Ovary (tissue), 7 donors: ENCODE measurements at regions not wholly inside any gene's neighbourhood (a gene's known extent, or its start where the extent isn't known, plus 50 kb on each side); places are given as distances from the start of the nearest gene placed in this dataset.

ENCODE experiments used
- DNase-seq, 5 donors: peaks; one replicate each; pipeline ENCODE4 v3.0.0-alpha.2; 2019 to 2020
- H3K27ac ChIP-seq, 2 donors: fragments of 200-600 bp; one replicate each; pipeline versions ENCODE4 v1.5.1 to v1.8.0; 2019 to 2022
- H3K27me3 ChIP-seq: fragments of 200-600 bp; one replicate; pipeline ENCODE4 v1.8.0; 2022
- H3K36me3 ChIP-seq: fragments of 200-600 bp; sonication (generic); one replicate; pipeline ENCODE4 v1.5.1; 2019
- H3K4me1 ChIP-seq: one replicate; pipeline ENCODE4 v1.8.1; 2013; ENCODE audit warnings: mild to moderate bottlenecking, moderate library complexity; ENCODE audit not compliant: insufficient read depth
- H3K4me3 ChIP-seq: fragments of 200-600 bp; sonication (generic); one replicate; pipeline ENCODE4 v1.5.1; 2017
- H3K9me3 ChIP-seq, 2 donors: fragments of 200-600 bp in 1 of 2; sonication (generic) in 1 of 2; one replicate each; pipeline versions ENCODE4 v1.5.1 to v1.8.1; 2013 to 2019; ENCODE audit warnings: mild to moderate bottlenecking in 1 of 2, moderate library complexity in 1 of 2
- CTCF ChIP-seq, 3 donors: fragments of 450-650 bp in 2 of 3; fragments of 200-600 bp in 1 of 3; IDR thresholded peaks; one replicate each; pipeline versions ENCODE4 v1.5.1 to v1.8.0; 2016 to 2022; ENCODE audit warnings: antibody characterized with exemption in 3 of 3, mild to moderate bottlenecking in 1 of 3
- EP300 ChIP-seq: sonication (generic); formaldehyde crosslinking; IDR thresholded peaks from one replicate; pipeline ENCODE4 v1.6.1; 2017; ENCODE audit warnings: antibody characterized with exemption
- POLR2A ChIP-seq: fragments of 450-650 bp; IDR thresholded peaks from one replicate; pipeline ENCODE4 v1.6.1; 2017; ENCODE audit warnings: antibody characterized with exemption, mild to moderate bottlenecking, moderate library complexity
- WGBS, 3 donors: extraction: QIAGEN DNeasy Blood & Tissue Kit in 1 of 3; methylation state at CpG; one replicate each; pipeline versions ENCODE4 v1.1.5 to v1.1.7; 2013 to 2017; 5-methylcytosine and 5-hydroxymethylcytosine counted together
- intact Hi-C, 4 donors: fragments of 100-400 bp; cut with DNase I; formaldehyde crosslinking; loops; one replicate each; pipeline versions ENCODE4 v1.11.0 to v1.15.1; 2022 to 2023
- donor health status: DM: no; HTN: no; CAD: no; lungs with moderate emphysema.
- donor health status: DM: no; HTN: no; CAD: no.
- donor health status: Bipolar disorder and iron deficiency.
- donor health status: DM: no; HTN: no; CAD: no.
- donor health status: DM: yes; HTN: yes; CAD: no.

DNA sequence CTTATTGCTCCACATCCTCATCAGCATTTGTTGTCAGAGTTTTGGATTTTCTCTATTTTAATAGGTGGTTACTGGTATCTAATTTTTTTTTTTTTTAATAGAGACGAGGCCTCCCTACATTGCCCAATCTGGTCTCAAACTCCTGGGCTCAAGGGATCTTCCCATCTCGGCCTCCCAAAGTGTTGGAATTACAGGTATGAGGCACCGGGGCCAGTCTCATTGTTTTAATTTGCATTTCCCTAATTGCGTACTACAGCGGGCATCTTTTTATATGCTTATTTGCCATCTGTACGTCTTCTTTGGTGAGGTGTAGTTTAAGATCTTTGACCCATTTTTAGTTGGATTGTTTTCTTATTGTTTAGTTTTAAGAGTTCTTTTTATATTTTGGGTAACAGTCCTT is 210.4 kb upstream of the SULF2 start:
- Histone ChIP-seq H3K36me3 (no peaks in the 10 kb centered on the region), H3K9me3 (no peaks in the 10 kb centered on the region), H3K27ac (no peak overlapping the region), H3K4me3 (no peak overlapping the region), H3K27me3 (no peaks in the 10 kb centered on the region), H3K4me1 (no peaks in the 10 kb centered on the region)
- intact Hi-C loops: no loop called here
- no peak for TF ChIP-seq EP300
- no peak for TF ChIP-seq CTCF (IDR thresholded peaks at IDR 0.05)
- TF ChIP-seq POLR2A: no peak
- no peak for DNase-seq
- WGBS, 3 donors: 79 to 86% (median 80%) methylated on average over 6 of the region's 6 CpGs

- no peaks in the 10 kb centered on the region for H3K27me3 ChIP-seq
- no peaks in the 10 kb centered on the region for H3K4me1 ChIP-seq
- H3K27ac ChIP-seq: no peak overlapping the region
- H3K36me3 ChIP-seq: no peaks in the 10 kb centered on the region
- WGBS, 3 donors: 89 to 96% (median 91%) methylated on average over 3 of the region's 3 CpGs
- DNase-seq: no peak
- TF ChIP-seq CTCF (IDR thresholded peaks at IDR 0.05) (no peak), POLR2A (no peak), EP300 (no peak)
- H3K9me3 ChIP-seq: no peaks in the 10 kb centered on the region
- no peak overlapping the region for H3K4me3 ChIP-seq
- intact Hi-C loops: no loop called here
Measured at GRCh38 chr20:47993817-47994216, 208.5 kb upstream of the SULF2 start.

DNA sequence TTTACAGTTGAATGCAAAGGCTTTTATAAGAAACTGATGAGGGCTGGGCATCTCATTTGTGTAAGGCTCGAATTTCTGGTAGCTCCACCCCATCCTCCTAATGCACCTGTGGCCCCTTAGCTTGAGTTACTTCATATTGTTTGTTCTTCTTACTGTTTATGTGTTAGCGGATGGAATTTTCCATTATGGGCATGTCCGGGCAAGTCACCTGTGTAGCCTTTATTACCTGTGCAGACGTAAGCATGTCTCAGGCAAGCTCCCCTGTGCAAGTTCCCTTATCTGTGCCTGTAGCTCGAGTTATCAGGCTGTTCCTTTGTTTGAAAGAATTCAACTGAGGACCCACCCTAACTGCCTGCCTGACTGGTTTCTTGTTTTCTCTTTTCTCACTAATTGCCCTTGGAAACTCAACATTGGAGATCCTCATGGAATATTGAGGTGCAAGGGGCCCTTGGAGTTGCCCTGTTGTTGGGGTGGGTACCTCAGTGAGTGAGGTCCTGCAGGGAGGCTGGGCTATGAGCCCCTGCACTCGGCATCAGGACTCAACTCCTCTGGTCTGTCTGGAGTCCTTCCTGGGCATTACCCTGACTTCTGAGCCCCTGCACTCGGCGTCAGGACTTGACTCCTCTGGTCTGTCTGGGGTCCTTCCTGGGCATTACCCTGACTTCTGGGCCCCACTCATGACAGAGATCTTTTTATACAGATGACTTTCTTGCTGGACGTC is 207.9 kb upstream of the SULF2 start:
- no peak overlapping the region for H3K27ac ChIP-seq
- no peak overlapping the region for H3K4me3 ChIP-seq
- H3K27me3 ChIP-seq: no peaks in the 10 kb centered on the region
- 94 to 96% (median 94%) methylated on average over 9 of the region's 9 CpGs for WGBS, 3 donors
- TF ChIP-seq EP300 (no peak), CTCF (IDR thresholded peaks at IDR 0.05) (no peak), POLR2A (no peak)
- H3K36me3 ChIP-seq: no peaks in the 10 kb centered on the region
- no peaks in the 10 kb centered on the region for H3K4me1 ChIP-seq
- intact Hi-C loops: no loop called here
- DNase-seq: no peak
- no peaks in the 10 kb centered on the region for H3K9me3 ChIP-seq

DNA sequence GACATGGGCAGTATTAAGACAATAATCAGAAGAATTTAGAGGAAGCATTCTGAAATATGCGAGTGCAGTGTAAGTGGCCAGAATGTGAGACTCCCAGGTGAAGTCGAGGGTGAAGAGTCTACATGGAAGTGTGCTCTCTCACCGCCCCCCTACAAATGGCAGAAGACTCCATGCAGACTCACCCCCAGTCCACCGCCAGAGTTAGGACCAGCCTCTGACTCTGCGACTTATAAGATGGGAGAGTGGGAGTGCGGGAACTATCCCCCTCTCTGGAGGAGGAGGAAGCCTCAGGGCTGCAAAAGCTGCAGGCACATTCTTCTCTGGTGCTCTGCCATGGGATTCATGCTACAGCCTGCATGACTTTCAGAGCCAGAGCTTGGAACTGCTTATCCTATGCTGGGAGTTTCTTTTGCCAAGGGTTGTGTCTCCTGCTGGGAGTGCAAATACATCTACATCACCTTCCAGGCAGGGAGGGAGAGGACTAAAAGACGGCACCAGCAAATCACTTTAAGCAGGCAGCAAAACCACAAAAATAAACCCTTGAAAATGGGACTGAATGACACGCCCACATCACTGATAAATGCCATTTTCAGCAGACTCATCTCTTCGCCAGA is 206.7 kb upstream of the SULF2 start:
- Histone ChIP-seq H3K27ac (no peak overlapping the region), H3K27me3 (no peaks in the 10 kb centered on the region), H3K9me3 (no peaks in the 10 kb centered on the region), H3K36me3 (no peaks in the 10 kb centered on the region), H3K4me1 (no peaks in the 10 kb centered on the region), H3K4me3 (no peak overlapping the region)
- 28 to 38% (median 32%) methylated on average over 9 of the region's 9 CpGs for WGBS, 3 donors
- TF ChIP-seq EP300 (no peak), CTCF (IDR thresholded peaks at IDR 0.05) (no peak), POLR2A (no peak)
- no peak for DNase-seq
- intact Hi-C loops: no loop called here
